ENCODE measurements at regions not wholly inside any gene's neighbourhood (a gene's known extent, or its start where the extent isn't known, plus 50 kb on each side); places are given as distances from the start of the nearest gene placed in this dataset.

DNA sequence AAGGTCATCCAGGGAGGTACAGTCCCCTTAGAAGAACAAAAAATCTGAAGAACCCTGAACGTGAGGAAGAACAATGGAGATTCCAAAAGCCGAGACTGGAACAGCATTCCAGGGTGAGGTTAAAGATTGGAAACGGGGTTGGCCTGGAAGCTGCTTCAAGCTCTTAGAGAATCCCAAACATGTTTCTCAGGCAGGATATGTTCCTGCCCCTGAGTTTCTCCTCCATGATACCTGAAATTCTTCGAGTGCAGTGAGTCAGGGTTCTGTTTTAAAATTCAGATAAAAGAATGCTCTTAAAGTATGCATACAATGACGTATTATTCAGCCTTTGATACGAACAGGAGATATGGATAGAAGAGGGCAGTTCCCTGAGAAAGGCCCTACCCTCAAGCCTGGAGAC is 293.1 kb downstream of the HS3ST3B1 start:
- Mint-ChIP-seq H3K9me3 (no peaks in the 10 kb centered on the region), H3K4me3 (no peak overlapping the region), H3K4me1 (peaks cover 33% of the 10 kb centered on the region), H3K27ac (no peak overlapping the region), H3K27me3 (ENCODE audit: insufficient read depth) (peaks cover 24% of the 10 kb centered on the region), H3K36me3 (ENCODE audit: low read depth) (no peaks in the 10 kb centered on the region)
- no peaks in the 10 kb centered on the region for H3K9me3 ChIP-seq (ENCODE audit: control insufficient read depth, low read length)
- WGBS, 2 experiments (ENCODE audit: insufficient coverage in 1 of 2, insufficient read length in 1 of 2) = 84 to 90% methylated on average over 4 to 6 of the region's 6 CpGs
- no peaks in the 10 kb centered on the region for H3K36me3 ChIP-seq (ENCODE audit: control insufficient read depth, insufficient read depth, low read length)
- H3K27ac ChIP-seq (ENCODE audit: low read depth, low read length) = no peak overlapping the region
- peaks cover 7% of the 10 kb centered on the region for H3K27me3 ChIP-seq (ENCODE audit: control insufficient read depth, insufficient read depth, low read length, poor library complexity, severe bottlenecking)
- DNase-seq = no peak
- no peak overlapping the region for H3K9ac ChIP-seq (ENCODE audit: extremely low read depth, low read length, poor library complexity, severe bottlenecking)
- H3K4me1 ChIP-seq (ENCODE audit: control insufficient read depth, insufficient read depth, low read length) = peaks cover 14% of the 10 kb centered on the region
- TF ChIP-seq, protein P1, sequence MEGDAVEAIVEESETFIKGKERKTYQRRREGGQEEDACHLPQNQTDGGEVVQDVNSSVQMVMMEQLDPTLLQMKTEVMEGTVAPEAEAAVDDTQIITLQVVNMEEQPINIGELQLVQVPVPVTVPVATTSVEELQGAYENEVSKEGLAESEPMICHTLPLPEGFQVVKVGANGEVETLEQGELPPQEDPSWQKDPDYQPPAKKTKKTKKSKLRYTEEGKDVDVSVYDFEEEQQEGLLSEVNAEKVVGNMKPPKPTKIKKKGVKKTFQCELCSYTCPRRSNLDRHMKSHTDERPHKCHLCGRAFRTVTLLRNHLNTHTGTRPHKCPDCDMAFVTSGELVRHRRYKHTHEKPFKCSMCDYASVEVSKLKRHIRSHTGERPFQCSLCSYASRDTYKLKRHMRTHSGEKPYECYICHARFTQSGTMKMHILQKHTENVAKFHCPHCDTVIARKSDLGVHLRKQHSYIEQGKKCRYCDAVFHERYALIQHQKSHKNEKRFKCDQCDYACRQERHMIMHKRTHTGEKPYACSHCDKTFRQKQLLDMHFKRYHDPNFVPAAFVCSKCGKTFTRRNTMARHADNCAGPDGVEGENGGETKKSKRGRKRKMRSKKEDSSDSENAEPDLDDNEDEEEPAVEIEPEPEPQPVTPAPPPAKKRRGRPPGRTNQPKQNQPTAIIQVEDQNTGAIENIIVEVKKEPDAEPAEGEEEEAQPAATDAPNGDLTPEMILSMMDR (conservative IDR thresholded peaks at IDR 0.05) = no peak
- no peak overlapping the region for H3K4me3 ChIP-seq (ENCODE audit: low read length)

DNA sequence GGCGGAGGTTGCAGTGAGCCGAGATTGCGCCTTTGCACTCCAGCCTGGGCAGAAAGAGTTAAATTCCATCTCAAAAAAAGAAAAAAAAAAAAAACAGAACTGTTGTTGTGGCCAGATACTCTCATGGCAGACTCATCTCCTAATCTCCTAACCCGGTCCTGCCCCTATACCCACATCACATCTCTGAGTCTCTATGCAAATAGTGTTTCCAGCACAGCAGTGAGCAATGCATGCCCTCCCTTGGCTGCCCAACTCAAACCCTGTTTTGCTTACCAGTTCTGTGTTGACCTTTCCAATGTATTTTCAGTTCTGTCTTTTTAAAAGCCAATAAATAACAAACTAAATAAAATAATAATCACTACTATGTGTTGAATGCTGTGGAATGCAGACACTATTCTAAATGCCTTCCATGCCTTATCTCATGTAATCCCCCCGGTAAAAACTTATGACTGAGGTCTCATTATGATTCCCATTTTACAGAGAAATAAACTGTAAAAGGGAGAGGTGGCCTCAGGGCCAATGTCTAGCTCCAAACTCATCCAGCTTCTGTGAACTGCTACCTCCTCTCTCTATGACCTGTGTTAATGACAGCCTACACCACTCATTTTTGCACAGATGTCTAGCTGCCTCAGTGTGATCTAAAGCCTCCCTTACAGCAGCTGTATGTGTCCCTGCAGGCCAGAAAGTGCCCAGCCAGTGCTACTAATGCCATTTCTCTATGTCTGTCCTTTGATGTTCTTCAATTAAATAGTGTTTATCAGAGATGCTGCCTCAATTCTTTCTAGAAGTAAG is 289.8 kb downstream of the HS3ST3B1 start:
- Histone ChIP-seq H3K27ac (ENCODE audit: low read depth, low read length) (no peak overlapping the region), H3K4me1 (ENCODE audit: control insufficient read depth, insufficient read depth, low read length) (peaks cover 3% of the 10 kb centered on the region), H3K9me3 (ENCODE audit: control insufficient read depth, low read length) (no peaks in the 10 kb centered on the region), H3K9ac (ENCODE audit: extremely low read depth, low read length, poor library complexity, severe bottlenecking) (no peak overlapping the region), H3K27me3 (ENCODE audit: control insufficient read depth, insufficient read depth, low read length, poor library complexity, severe bottlenecking) (peaks cover 15% of the 10 kb centered on the region), H3K36me3 (ENCODE audit: control insufficient read depth, insufficient read depth, low read length) (no peaks in the 10 kb centered on the region), H3K4me3 (ENCODE audit: low read length) (no peak overlapping the region)
- peaks cover 28% of the 10 kb centered on the region for H3K27me3 Mint-ChIP-seq (ENCODE audit: insufficient read depth)
- H3K36me3 Mint-ChIP-seq (ENCODE audit: low read depth) = no peaks in the 10 kb centered on the region
- no peak for DNase-seq
- TF ChIP-seq, protein P1 (conservative IDR thresholded peaks at IDR 0.05) = no peak
- H3K27ac Mint-ChIP-seq = no peak overlapping the region
- WGBS, 2 experiments (ENCODE audit: insufficient coverage in 1 of 2, insufficient read length in 1 of 2) = 90 to 94% methylated on average over 5 of the region's 5 CpGs
- H3K4me1 Mint-ChIP-seq = peaks cover 25% of the 10 kb centered on the region
- H3K4me3 Mint-ChIP-seq = no peak overlapping the region
- no peaks in the 10 kb centered on the region for H3K9me3 Mint-ChIP-seq

DNA sequence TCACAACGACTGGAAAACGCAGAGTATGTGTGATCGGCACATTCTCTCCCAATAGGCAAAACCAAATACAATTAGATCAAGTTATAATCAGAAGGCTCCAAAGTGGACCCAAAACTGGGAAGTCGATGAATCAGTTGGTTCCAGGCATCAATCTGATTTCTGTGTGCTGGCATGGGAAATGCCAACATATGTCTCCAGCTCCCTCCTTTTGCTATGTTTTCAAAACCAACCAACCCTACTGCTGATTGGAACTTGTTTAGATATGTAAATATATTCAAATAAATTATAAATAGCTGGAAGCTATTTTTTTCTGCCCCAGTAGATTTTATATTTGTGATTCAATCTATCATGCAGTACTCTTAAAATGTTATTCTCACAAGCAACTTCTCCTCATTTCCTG is 284.2 kb downstream of the HS3ST3B1 start:
- H3K27me3 ChIP-seq (ENCODE audit: control insufficient read depth, insufficient read depth, low read length, poor library complexity, severe bottlenecking) = peaks cover 55% of the 10 kb centered on the region
- H3K9ac ChIP-seq (ENCODE audit: extremely low read depth, low read length, poor library complexity, severe bottlenecking) = no peak overlapping the region
- WGBS, 2 experiments (ENCODE audit: insufficient coverage in 1 of 2, insufficient read length in 1 of 2) = 90 to 93% methylated on average over 3 to 4 of the region's 4 CpGs
- no peak for DNase-seq
- no peak overlapping the region for H3K27ac Mint-ChIP-seq
- no peak overlapping the region for H3K4me3 Mint-ChIP-seq
- H3K4me1 ChIP-seq (ENCODE audit: control insufficient read depth, insufficient read depth, low read length) = peaks cover 4% of the 10 kb centered on the region
- TF ChIP-seq, protein P1 (conservative IDR thresholded peaks at IDR 0.05) = no peak
- H3K4me1 Mint-ChIP-seq = peaks cover 17% of the 10 kb centered on the region
- H3K4me3 ChIP-seq (ENCODE audit: low read length) = no peak overlapping the region
- H3K27me3 Mint-ChIP-seq (ENCODE audit: insufficient read depth) = peaks cover 65% of the 10 kb centered on the region
- H3K9me3 ChIP-seq (ENCODE audit: control insufficient read depth, low read length) = no peaks in the 10 kb centered on the region
- no peak overlapping the region for H3K27ac ChIP-seq (ENCODE audit: low read depth, low read length)
- no peaks in the 10 kb centered on the region for H3K36me3 Mint-ChIP-seq (ENCODE audit: low read depth)
- no peaks in the 10 kb centered on the region for H3K36me3 ChIP-seq (ENCODE audit: control insufficient read depth, insufficient read depth, low read length)
- H3K9me3 Mint-ChIP-seq = peaks cover 6% of the 10 kb centered on the region
